HS-27A (cell line): ENCODE measurements at regions not wholly inside any gene's neighbourhood (a gene's known extent, or its start where the extent isn't known, plus 50 kb on each side); places are given as distances from the start of the nearest gene placed in this dataset.

Experiments
- DNase-seq: peaks from one replicate; pipeline ENCODE4 v3.0.0-alpha.2; 2012; ENCODE audit warnings: low read depth, missing footprints

DNA sequence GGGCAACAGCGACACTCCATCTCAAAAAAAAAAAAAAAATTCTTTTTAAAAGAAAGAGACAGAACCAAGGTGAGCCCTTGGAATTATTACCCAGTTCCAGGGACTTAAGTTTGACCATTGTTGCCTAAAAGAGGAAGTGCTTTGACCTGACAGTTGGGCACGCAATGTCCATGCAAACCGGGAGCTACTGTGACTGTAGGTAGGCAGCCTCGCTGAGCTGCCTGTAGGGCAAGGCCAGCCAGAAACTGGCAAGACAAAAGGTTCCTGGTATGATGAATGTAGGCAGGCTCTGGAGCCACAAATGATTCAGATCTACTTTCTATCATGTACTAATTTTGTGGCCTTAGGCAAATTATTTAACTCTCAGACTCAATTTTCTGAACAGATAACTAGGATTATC lies 334.8 kb upstream of the ZNF462 start:
- no peak for DNase-seq

DNA sequence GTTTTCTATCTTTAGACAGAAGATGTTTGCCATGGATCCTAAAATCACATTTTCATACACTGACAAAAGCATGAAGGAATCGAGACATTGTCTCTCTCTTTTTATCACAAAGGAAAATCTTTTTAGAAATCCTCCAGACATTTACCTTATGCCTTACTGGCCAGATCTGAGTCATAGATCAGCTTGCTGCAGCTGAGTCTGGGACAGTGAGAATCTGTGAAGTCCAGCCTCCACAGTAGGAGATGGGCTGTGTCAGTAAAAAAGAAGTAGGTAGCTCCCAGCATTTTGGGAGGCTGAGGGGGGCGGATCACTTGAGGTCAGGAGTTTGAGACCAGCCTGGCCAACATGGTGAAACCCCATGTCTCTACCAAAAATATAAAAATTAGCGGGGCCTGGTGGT lies 333.4 kb upstream of the ZNF462 start:
- DNase-seq = no peak

DNA sequence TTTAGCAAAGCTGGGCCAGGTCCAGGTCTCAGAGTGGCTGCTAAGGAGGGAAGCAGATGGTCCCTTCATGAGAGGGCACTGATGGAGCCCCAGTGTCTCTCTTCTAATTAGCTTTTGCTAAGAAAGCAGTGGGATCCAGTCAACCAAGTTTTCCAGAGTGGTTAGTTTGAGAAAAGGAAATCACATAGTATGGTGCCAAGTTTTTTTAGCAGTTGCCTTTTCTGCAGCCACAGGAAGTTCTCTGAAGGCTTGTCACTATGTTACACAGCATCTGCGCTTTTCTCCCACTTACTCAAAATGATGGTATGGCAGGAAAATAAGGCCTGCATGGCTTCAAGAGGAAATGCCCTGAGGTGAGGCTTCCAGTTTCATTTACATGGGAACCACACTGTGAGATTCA lies 331.5 kb upstream of the ZNF462 start:
- no peak for DNase-seq

DNA sequence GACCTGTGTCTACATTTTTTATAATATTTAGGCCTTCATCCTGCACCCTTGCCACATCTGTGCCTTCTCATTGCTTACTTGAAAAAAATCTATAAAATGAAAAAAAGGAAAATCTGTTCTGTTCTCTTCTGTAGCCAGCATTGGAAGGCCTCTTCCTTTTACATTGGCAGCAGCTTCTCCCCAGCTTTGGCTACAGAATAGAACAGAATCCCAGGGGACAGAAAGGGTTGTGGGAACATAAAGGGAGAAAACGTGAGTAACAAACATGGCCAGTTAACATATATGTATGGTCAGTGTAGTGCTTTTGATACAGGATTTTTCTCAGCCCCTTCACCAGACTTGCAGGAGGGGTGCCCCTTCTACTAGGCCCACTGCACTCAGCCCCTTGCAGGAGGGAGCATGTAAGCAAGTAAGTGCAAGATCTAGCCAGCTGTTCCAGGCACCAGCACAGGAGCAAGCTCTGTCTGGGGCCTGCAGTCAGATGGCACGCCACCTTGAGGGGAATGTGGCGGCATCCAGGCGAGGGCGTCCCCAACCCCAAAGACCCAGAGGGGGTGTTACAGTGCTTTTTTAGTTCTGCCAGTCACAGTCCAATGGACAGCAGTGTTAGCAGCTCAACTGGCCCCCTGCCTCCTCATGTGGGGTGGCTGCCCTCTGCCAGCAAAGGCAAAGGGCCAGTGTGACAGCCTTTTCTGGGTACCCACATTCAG lies 330.5 kb upstream of the ZNF462 start:
- no peak for DNase-seq

DNA sequence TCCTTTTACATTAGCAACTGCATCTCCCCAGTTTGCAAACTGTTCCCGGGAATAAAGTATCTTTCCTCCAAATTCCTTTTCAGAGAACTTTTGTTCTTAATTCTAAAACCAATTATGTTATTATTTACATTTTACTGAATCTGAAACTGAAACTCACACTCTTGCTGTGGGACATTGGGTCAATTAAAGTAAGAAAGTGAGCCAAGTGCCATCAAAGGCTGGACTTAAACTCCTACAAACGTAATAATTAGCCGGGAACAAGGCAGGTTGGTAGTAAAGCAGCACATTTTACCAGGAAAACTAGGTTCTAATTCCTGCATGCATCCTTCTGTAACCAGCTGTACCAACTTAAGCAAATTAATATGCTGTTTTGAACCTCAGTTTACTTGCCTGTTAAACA lies 328.2 kb upstream of the ZNF462 start:
- DNase-seq = no peak

DNA sequence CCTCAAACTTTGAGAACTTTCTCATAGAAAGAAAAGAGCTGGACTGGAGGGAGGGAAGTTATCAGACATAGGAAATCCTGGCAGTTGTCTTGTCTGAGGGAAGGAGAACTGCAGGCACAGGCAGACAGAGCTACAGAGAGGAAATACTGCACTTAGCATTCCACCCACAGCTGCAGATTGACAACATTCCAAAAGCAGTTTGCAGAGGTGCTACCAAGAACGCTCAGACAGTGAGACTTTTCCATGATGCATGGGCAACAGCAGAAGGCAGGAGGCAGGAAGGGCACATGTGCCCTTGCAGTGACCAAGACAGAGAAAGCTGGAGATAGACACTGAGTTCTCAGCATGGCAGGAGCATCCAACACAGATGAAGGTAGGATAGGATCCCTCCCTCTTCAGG lies 327.5 kb upstream of the ZNF462 start:
- no peak for DNase-seq

DNA sequence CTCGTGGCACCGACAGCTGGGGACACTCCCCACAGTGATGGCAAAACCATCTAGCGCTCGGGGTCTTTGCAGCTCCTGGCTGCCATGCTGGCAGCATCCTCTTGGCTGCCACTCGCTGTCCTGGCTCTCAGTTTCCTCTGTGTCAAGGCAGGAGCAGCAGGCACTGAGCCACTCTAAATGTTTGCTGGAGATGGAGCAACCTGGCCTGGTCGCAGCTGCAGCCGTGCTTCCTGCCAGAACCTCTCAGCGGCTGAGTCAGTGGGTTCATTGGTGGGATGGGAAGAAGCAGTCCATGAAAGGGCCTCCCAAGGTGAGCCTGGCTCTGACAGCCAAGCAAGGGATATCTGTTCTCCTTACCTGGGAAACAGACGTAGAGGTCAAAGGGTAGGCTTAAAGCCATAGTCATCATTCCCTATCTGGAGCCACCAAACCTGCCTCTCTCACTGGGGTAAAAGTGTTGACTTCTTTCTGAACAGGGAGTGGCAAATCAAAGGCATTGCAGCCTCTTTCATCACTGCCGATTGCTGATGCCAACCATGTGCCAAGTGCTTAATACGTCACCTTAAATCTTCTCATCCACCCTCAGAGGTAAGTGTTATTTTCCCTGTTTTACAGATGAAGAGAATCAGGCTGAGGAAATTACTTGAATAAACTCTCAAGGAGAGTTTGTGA lies 304.8 kb upstream of the ZNF462 start:
- DNase-seq = no peak

DNA sequence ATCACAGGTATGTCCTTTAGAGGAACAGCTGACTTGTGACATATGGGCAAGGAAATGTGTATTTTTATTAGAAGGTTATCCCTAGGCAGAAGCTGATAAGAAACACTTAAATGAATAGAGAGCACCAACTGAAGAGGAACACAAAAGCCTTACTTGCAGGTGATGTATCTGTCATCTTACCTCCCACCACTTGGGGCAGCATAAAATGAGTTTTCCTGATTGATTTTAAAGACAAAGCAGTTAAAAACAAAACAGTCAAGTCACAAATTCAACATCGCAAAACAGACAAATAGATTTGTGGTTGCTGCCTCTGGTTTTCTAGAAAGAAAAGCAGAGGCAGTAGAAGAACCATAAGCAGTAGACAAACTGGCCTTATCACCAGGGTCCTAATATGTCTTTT lies 302.4 kb upstream of the ZNF462 start:
- DNase-seq = no peak

DNA sequence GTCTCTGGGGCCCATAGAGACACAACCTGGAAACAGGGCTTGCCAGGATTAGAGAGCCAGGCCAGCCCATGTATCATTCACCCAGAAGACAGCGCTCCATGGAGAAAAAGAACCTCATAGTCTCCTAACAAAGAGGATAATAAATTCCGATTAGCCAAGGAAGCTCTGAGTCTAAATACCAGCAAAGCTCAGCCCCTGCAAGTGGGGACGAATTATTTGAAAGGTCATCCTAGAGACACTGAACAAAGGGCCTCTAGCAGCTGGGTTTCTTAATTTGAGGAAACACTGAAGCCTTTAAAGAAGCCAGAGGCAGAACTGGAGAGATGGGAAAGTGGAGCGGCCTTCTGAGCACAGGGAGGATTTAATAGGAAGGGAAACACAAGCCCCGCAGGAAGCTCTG lies 287.1 kb upstream of the ZNF462 start:
- DNase-seq = no peak

DNA sequence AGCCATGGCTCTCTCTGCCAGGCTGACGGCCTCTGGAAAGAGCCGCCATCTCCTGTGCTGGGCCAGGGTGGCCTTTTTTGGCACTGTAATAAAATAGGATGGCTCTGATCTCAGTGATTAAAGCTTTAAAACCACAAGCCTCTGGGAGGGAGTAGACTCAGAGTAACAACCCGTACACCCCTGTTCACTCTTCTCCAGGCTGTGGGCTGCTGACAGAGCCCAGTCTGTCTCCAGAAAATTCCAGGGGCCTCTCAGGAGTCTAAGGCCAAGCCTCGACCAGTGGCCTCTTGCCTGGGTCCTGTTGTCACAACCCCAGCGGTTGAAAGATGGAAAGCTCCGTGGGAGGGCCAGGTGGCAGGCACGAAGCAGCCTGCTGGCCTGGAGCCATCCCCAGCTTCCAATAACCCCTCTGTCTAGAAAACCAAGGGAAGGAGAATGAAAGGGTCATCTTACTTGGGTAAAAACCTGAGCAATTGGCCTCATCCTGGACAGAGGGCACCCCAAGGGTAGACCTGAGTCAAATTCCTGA lies 286.7 kb upstream of the ZNF462 start:
- DNase-seq = no peak

DNA sequence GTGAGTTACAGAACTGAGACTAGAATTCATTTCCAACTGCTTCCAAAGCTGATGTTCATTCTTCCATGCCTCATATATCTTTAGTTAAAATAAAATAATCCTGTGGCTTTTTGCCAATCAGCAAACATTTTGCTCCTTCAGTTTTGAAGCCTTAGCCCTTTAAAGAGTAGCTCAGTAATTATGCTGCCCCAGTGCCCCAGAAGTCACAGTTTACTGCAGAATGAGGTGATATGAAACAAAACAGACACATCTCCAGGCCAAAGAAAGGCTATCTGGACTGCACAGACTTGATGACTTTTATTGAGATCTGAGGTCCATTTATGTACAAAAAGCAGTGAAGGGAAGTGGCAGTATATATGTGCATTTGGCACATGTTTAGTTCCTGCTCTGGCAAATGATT lies 285.8 kb upstream of the ZNF462 start:
- DNase-seq = no peak

DNA sequence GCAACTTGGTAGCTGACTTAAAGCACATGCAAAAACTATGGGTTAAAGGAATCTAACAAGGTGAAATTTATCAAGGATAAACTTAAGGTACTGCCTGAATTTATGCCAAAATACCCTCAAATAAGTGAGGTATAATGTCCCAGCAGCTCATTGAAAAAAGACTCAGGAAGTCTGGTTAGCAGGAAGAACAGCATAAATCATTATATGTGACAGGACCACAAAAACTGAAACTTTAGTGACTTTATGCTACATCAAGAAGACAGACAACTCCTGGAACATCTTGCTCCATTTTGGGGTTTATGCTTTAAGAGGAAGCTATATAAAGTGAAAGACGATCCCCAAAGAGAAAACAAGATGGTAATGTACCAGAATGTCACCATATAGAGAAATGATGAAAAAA lies 282.4 kb upstream of the ZNF462 start:
- DNase-seq = no peak

DNA sequence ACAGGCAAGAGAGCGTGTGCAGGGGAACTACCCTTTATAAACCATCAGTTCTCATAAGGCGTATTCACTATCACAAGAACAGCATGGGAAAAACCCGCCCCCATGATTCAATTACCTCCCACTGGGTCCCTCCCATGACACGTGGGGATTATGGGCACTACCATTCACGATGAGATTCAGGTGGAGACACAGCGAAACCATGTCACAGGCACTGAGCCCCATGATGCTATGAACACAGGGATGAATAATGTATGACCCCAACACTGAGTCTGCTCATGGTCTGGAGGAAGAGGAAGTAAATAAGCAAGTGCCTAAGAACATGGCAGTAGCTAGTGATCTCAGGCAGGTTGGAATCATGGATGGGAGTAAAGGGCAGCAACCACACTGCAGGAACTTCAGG lies 281.0 kb upstream of the ZNF462 start:
- no peak for DNase-seq

DNA sequence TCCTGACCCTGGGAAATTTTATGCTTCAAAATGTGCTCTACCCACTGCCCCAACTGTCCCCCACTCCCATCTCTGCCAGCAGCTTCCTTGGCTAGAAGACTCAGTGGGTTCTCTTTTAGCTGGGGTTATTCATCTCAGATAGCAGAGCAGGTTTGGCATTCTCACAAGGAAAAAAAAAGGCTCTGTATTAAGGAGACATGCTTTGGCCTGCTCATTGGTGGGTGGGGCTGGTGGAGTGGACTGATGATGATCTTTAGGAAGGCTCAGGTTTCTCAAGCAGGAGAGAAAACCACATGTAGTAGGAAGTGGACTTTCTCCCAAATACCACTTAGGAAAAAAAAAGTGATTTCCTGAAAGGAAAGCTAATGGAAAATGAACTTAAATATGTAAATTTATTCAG lies 279.2 kb upstream of the ZNF462 start:
- DNase-seq = no peak

DNA sequence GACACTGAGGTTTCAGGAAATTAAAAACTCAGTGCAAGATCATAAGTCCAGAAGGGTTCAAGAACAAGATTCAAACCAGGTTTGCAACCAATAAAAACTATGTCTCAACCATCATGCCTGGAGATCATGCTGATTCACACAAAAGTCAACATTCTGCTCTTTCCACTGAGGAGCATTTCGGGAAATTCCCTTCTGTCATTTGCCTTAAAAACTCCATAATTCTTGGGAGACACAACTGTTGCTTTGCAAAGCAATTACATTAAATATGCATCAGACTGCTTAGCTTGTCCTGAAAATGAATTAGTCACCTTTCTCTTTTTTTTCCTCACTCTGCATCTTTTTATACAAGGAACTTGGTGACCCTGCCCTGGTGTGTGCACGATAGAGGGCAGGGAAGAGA lies 275.9 kb upstream of the ZNF462 start:
- no peak for DNase-seq

DNA sequence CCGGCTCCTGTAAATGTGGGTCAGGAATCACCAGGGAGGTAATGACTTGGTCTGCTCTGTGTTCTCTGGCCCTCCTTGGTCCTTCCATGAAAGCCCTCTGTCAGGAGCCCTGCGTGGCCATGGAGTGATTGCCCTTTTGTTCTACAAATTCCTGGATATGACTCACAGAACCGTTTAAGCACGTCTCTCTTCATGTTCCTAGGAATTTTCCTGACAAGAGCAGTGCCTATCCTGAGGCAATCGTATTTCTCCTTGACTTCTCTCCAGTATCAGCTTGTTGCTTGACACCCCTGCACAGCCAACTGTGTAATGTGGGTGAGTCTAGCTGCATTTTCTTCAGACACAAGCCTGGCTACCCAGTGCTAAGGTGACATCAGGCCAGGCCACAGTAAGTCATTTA lies 274.3 kb upstream of the ZNF462 start:
- no peak for DNase-seq

DNA sequence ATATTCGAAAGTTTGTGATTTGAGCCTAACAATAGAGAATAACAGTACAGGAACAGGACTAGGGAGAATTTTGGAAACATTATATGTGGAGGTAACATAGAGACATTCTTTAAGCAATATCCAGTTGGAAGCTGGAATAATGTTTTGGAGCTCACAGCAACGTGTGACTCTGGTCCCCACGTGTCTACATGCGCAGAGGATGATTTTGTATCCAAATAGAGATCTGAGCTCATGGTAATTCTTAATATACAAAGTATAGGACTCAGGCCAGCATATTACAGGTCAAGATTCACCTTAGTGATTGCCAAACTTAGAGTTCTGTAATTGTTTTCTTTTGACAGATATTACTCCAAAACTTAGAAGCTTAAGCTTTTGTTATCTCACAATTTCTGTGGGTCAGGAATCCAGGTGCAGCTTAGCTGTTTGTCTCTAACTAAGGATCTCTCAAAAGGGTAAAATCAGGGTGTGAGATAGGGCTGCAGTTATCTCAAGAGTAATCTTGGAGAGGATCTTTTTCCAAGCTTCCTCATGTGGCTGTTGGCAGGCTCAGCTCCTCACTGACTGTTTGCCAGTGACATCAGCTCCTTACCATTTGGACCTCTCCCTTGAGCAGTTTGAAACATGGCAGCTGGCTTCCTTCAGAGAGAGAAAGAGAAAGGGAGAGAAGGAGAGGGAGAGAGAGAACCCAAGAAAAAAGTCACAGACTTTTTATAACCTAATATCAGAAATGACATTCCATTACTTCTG lies 272.0 kb upstream of the ZNF462 start:
- no peak for DNase-seq

DNA sequence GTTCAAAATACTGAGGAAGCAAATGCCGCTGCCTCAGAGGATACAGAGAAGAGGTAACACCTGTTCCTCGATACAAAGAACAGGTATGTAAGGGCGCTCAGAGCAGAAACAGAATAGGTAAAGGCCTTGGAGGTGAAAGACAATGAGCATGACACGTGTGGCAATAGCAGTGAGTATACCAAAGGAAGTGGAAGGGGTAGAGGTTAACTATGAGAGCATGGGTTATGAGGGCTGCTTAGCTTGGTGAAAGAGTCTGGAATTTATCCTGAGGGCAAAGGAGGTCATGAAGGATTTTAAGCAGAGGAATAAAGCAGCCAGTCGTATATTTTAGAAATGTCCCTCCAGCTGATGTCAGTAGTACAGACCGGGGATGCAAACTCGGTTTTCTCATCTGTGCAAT lies 269.8 kb upstream of the ZNF462 start:
- no peak for DNase-seq

DNA sequence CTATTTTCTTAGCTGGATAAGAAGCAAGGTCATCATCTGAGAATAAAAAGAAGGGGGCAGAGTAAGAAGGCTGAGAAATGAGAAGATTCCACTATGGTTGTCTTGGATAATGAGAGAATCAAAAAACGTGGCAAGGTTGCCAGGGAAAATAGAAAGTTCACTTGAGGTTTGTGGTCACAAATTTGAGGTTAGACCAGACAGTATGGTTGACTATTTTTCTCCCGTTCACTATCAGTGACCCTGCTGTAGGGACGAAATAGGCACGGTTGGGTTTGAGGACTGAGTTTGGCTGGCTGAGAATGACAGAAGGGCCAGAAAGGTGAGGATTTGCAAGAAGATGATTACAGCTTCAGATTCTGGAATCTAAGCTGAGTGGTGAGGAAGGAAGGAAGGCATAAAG lies 266.0 kb upstream of the ZNF462 start:
- no peak for DNase-seq

DNA sequence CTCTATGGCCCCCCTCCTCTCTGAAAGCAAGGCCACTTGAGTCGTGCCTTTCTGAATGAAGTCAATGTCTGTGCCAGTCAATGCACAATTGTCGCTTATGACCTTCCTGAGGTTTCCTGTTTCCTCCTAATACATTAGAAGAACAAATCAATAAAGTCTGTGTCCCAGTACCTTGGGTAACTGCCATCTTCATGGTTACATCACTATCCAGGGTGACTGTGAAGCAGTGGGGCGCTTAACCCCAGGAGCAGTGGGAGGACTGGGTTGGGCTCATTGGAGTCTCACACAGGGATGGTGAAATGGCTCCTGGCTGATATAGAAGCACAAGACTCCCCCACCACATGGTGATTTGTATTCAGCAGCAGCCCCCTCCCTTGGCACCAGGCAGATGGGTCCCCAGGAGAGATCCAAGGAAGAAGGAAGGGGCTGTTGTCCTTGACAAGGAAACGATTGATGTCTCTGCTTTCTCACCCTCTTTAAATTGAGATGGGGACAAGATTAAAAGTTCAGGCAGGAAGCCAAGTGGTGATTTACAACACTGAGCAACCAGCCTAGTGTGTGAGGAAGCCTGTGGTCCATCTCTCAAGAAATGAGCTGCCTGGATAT lies 261.9 kb upstream of the ZNF462 start:
- DNase-seq = no peak

DNA sequence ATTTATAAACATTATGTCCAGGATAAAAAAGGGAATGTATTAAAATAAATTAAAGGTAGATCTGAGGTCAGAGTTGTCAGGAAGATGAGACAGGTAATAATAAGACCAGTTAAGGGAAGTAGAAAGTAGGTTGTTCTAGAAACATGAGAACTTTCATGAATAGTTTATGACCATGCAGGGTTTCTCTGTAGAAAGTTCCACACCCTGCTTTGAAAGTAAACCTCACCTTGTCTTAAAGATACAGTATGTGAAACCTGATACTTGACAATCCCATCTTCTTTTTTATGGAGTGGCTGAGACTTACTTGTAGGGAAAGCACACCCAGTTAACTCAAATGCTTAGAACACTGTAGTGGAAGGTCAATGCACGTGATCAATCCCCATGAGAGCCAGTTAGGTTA lies 260.6 kb upstream of the ZNF462 start:
- no peak for DNase-seq

DNA sequence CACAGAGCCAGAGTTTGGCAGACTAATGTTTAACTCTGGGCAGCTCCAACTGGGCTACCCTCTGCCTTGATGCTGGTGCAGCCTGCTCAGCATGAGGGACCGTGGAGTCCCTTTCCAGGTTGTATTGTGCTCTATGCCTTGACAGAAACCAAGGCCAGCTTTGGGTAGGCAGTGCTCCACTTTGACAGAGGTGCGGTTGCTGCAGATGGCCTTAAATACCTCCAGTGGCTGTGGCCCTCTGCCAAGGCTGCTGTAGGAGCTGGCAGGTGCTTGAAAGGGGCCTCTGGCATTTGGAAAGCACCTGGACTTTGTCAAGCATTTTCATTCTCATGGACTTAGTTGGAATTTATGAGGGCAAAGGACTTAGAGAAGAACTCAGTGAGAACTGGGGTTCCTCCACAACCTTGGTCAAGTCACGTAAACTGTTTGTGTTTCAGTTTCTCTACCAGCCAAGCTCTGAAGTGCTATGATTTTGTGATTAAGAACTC lies 249.7 kb upstream of the ZNF462 start:
- DNase-seq = no peak
